EL (cell line): ENCODE measurements at regions not wholly inside any gene's neighbourhood (a gene's known extent, or its start where the extent isn't known, plus 50 kb on each side); places are given as distances from the start of the nearest gene placed in this dataset.
A peak's percentile ranks its signal among the peaks of the same experiment; 100 is the strongest.
"Not testable (repeated sequence)": the region's sequence is repeated elsewhere in the genome, so short reads cannot be mapped to it uniquely, and the experiment has no call there.

Source experiments
- DNase-seq: peaks from one replicate; pipeline ENCODE4 v3.0.0-alpha.2; 2016

- no peak for DNase-seq
Measured at GRCh38 chr14:94826774-94827173, 56.9 kb upstream of the GSC start.

- peak; percentile 31 for DNase-seq
Measured at GRCh38 chr14:94823556-94824341, 53.8 kb upstream of the GSC start.

- no peak for DNase-seq
Measured at GRCh38 chr14:94821705-94822104, 51.8 kb upstream of the GSC start.

- DNase-seq, result not testable (repeated sequence)
Measured at GRCh38 chr14:94820932-94821331, 51.0 kb upstream of the GSC start.
